GF-D8 (cell line): ENCODE measurements at regions not wholly inside any gene's neighbourhood (a gene's known extent, or its start where the extent isn't known, plus 50 kb on each side); places are given as distances from the start of the nearest gene placed in this dataset.

ENCODE experiments used
- DNase-seq: peaks from one replicate; lab custom pipeline; 2025; lab: John Stamatoyannopoulos, UW

DNA sequence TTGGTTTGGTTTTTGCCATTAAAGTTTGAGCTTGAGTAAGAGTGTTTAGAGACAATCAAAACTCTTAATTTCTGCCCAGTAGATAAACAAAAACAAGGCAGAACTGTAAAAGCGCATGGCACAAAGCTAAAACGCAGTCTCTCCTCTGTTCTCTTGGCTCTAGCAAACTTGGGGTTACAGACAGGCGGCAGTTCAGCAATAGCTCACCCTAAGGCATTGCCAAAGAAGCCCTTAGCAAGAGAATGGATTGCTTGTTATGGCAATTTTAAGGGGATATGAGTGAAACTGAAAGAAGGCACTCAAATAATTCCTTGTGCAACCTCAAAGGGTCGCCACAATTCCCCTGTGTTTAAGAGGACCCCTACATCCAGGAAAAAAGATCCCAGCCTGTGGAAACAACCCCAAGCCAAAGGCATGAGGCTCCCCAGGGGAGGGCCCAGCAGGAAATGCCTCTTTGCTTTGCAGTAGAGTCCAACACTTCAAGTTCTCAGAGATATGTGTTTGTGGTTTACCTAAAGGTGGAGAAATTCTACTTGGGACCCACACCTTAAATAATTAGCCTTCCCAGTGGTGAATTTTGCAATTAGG is 317.0 kb upstream of the MPDZ start:
- DNase-seq: no peak

GRCh38 chr9:13590996-13591395 is 311.5 kb upstream of the MPDZ start:
- DNase-seq: no peak

GRCh38 chr9:13589034-13589737 is 309.7 kb upstream of the MPDZ start:
- no peak for DNase-seq

- DNase-seq: no peak
These were observed 308.9 kb upstream of the MPDZ start for GRCh38 chr9:13588151-13589033.

DNA sequence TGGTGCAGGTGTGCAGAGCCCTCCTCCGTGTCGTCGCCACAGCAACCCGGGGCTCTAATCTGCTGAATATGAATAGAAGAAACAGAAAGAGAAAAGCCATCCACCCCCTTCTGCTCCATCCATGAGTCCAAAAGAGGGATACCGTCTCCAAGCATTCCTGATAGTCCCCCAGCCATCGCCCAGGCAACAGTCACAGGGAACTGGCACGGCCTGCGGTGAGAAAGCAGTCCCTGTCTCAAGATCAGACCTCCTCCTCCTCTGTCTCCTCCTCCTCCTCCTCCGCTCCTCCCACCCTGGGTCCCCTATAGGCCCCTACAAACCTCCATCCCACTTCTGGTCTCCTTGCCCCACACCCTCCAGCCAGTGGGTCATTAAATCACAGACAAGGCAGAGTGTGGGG is 308.1 kb upstream of the MPDZ start:
- no peak for DNase-seq

GRCh38 chr9:13586587-13587374 is 307.3 kb upstream of the MPDZ start:
- DNase-seq: no peak

GRCh38 chr9:13580760-13581159 is 301.3 kb upstream of the MPDZ start:
- no peak for DNase-seq

GRCh38 chr9:13580131-13580530 is 300.6 kb upstream of the MPDZ start:
- no peak for DNase-seq

- DNase-seq: no peak
These were observed 296.6 kb upstream of the MPDZ start for GRCh38 chr9:13576101-13576500.

- no peak for DNase-seq
These were observed 296.1 kb upstream of the MPDZ start for GRCh38 chr9:13575558-13575957.

GRCh38 chr9:13570068-13570974 is 290.8 kb upstream of the MPDZ start:
- no peak for DNase-seq

DNA sequence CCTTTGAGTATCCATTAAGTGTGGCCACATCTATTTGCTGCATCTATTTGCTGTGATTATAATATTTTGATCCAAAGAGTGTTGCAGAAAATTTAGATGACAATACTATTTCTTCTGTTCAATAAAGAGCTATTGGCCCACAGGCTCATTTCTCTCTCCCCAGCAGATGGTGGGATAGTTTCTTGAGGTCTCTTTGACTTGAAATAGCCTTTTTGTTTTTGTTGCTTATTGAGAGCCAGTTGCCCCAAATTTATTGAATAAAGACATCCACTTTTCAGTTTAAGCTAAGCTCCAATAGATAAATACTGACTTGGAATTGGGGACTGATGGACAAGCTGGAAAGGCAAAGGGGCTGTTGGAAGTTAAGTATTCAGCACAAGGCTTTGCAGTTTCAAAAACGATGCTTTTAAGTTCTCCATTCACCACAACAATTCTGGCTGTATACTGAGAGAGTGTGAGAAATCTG is 290.1 kb upstream of the MPDZ start:
- DNase-seq: no peak

DNA sequence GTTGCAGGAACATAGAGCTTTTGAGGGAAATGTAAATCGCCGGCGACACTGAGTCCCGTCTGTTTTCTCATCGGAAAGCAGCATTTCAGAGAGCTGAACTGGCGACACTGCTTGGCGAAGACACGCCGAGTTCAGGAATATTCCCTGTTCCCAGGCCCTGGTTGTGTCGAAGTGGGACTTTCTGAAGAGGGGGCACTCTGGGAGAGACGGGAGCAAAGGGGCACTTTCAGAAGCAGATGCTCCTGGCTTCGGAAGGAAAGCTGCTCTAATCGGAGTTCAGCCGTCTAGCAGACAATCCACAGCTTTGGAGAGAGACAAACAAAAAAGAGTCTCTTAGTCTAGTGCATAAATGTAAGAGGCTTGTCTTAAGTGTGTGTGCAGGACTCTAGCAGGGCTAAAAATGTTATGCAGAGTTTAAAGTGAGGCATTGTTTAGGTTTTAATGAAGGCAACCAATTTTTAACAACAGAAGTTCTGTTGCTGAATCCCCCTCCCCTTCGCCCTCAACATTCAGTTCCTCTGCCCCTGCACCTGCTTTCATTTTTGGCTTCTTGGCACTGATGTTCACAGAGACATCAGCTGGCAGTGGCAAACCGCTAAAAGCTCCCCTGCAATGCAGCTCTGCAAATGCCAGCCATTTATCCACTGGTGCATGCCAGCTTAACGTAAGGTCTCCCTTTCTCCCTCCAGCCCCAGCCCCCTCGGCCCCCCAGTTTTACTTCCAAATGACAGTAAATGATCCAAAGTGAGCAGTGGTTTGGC is 289.5 kb upstream of the MPDZ start:
- no peak for DNase-seq

- no peak for DNase-seq
These were observed 288.9 kb upstream of the MPDZ start for GRCh38 chr9:13568405-13568804.

DNA sequence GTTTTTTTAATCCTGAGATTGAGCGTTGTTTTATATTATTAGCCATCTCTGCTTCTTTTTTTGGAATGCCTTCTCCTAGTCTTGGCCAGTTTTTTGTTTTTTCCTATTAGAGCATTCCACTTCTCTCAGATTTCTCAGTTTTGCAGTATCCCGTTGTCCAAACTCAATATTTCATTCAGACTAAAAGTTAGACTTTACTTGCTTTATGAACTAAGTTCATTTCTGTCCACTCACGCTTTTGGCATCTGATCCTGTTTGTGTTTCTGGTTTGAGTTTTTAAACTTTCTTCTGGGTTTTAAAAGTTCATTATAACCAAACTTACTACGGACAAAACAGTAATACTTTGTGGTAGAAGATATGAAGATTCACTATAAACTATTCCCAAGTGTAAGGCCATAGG is 288.3 kb upstream of the MPDZ start:
- no peak for DNase-seq

DNA sequence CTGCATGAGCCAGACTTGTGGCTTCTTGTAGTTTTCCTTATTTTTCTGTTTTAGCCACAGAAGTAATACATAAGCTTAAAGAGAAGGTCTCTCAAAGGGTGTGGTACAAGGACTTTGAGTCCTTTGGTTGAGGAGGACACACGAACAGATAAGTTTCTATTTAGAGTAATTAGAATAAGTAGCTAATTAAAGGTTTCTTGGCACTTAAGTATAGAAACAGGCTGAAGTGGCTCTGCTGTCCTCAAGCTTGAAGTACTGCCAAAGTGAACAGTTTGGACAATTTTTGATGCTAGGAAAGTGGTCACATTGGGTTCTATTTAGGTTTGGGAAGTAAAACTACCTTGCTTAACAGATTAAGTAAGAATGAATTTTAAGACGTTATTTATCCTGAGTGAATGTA is 278.3 kb upstream of the MPDZ start:
- DNase-seq: no peak

- no peak for DNase-seq
These were observed 277.2 kb upstream of the MPDZ start for GRCh38 chr9:13556656-13557055.

GRCh38 chr9:13555989-13556500 is 276.6 kb upstream of the MPDZ start:
- DNase-seq: no peak

GRCh38 chr9:13555516-13555915 is 276.0 kb upstream of the MPDZ start:
- DNase-seq: no peak

- DNase-seq: no peak
These were observed 275.1 kb upstream of the MPDZ start for GRCh38 chr9:13554626-13555025.
